HG02610 (cell line): ENCODE measurements at regions not wholly inside any gene's neighbourhood (a gene's known extent, or its start where the extent isn't known, plus 50 kb on each side); places are given as distances from the start of the nearest gene placed in this dataset.

Source experiments
- ATAC-seq: cut with Tn5 transposase; IDR thresholded peaks from one replicate; pipeline ENCODE4 v1.9.1; 2021; ENCODE audit warnings: mild to moderate bottlenecking, moderate library complexity; ENCODE audit not compliant: unreplicated experiment

DNA sequence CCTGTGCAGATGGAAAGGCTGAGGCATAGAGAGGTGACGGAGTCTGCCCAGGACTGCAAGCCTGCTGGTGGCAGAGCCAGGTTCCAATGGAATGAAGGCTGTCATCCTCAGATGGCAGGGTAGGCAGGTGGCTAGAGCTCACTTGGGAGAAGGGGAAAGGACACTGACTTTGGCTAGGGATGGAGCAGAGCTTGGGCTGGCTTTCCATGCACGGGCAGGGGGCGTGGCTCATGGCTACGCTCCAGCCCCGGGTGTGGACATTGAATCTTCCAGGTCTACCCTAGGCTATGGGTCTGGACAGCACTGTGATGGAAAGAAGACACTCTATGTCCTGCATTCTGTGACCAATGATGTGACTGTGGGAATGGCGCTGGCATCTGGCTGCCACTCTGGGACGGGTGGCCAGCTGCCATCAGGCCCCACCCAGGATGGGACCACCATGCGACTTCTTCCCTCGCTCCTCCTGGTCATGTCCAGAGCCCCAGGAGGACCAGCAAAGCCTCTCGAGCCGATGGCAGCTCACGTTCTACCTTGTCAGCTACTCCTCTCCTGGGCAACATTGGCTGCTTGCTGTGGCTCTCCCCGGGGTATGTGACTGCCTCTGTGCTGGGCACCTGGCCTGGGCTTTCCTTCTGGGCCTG is 398.7 kb downstream of the TMEM121 start:
- ATAC-seq = no peak

DNA sequence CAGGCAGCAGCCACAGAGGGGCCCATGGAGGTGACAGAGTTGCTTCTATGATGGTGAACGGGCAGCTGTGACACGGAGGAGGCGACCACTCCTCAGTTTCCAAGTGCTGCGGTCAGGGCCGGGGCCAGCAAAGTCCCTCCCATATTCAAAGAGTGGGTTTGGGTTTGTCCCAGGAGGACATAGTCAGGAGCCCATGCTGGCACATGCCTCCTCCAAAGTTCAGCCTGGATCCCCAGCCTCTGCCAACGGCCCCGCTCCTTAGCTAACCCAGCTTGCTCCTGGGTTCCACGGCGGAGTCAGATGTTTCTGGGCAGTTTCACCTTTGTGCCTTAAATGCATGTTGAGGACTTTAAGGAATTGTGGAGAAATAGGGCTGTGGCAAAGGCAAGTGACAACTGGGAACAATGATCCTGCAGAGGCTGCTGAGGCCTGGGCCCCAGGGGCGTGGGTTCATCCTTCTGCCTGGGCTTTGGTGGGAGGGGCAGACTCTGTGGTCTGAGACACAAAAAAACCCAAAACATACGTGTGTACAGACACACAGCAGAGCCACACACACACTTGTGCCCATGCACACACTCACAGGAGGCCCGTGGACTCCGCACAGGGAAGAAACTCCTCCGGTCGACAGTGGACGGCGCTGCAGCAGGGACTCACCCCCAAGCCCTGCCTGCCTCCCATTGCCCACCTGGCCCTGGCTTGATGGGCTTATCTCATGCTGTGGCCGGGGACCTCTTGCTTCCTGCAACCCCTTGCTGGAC is 399.4 kb downstream of the TMEM121 start:
- ATAC-seq = no peak

DNA sequence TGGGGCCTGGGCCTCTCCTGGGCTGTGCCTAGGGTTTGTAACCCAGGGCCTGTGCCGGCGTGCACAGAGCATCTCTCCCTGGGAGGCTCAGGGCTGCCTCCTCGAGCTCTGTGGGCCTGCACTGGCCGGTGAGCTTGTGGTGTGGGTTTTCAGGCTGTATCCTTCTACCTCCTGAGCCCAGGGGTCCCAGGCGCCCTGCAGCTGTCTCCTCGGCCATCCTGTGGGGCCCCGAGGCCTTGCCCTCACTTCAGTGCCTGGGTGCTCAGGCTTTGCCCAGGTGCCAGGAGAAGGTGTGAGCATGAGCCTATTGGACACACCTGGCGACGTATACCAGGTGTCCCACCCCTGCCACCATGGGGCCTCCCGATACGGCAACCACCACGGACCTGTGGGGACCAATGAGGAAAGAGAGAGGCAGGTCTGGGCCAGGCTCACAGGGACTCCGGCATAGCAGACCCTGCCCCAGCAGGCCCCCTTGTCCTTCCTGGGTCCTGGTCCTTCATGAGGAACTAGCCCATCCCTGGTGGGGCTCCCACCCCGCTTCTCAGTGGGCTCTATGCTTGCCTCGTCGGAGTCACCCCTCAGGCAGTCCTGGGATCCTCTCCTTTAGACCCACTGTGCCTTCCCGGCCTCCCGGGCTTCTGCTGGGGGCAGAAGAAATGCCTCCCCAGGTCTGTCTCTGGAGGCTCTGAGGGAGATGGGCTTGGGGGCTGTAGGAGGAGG is 400.2 kb downstream of the TMEM121 start:
- ATAC-seq = no peak

DNA sequence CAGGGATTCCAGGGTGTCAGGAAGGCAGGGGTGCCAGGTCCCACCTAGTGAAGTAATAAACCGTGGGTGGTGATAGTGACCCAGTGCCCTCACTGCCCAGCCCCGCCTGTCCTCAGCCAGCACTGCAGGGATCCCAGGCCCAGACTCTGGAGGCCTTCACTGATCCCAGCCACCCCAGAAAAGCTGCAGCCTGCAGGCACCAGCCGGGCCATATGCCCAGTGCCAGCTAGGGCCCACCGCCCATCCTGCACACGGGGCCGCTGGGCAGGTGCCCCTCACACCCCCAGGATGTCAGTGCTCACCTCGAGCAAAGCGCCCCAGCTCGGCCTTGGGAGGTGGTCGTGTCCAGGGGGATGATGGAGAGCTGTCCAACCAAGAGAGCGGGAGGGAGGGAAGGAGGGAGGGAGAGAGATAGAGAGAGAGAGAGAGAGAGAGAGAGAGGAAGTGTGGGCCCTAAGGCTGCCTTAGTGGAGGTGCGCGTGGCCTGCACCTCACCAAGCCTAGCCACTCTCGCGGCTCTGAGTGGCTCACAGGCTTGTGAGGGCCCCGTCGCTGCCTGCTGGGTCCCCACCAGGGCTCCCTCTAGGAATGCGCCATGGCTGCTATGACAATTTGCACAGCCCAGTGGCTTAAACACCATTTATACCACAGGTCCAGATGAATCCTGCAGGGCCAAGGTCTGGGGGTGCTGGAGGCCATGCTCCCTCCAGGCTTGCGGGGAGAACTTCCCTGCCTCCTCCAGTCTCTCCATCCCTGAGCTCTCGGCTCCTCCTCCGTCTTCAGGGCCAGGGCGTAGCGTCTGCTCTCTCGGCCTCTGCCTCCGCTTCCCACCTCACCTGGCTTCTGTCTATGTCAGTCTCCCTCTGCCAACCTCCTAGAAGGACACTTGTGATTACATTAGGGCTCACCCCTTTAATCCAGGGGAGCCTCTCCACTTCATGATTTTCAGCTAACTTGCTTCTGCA is 401.0 kb downstream of the TMEM121 start:
- ATAC-seq = peak; percentile 12

DNA sequence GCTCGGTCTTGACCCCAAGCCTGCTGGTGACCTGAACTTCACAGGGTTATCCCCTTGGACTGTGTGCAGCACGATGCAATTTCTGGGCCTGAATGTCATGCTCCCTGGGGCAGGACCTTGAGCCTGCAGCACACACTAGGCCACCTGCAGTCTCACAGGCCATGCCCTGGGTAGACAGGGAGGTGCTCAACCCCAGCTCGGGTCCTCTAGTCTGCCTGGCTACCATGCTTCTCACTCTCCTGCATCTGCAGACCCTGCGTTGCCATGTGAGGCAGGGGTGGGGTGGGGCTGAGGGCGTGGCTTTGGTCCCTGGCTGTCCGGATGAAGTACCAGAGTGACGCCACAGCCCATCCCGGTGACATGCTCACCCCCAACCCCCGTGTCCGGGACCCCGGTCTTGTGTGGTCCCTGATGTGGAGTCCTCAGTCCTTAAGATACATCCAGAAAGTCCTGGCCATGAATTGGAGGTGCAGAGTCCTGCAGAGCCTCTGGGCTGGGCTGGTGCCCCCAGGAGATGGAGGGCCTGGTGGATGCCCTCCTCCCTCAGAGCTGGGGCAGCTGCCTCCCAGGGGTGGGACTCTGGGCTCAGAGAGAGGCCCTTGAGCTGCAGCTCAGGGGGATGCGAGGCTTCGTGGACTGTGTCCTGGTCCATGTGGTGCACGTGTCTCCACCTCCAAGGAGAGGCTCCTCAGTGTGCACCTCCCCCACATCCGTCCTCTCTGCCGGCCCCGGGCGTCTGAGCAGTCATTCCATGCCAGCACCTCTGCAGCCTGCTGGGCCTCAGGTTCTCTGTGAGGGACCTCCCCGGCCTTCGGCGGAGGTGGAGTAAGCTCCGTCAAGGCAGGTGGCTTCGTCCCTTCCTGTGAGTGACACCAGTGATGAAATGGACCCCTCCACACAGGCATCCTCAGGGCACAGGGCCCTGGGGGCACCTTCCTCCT is 402.1 kb downstream of the TMEM121 start:
- peak; percentile 38 for ATAC-seq

DNA sequence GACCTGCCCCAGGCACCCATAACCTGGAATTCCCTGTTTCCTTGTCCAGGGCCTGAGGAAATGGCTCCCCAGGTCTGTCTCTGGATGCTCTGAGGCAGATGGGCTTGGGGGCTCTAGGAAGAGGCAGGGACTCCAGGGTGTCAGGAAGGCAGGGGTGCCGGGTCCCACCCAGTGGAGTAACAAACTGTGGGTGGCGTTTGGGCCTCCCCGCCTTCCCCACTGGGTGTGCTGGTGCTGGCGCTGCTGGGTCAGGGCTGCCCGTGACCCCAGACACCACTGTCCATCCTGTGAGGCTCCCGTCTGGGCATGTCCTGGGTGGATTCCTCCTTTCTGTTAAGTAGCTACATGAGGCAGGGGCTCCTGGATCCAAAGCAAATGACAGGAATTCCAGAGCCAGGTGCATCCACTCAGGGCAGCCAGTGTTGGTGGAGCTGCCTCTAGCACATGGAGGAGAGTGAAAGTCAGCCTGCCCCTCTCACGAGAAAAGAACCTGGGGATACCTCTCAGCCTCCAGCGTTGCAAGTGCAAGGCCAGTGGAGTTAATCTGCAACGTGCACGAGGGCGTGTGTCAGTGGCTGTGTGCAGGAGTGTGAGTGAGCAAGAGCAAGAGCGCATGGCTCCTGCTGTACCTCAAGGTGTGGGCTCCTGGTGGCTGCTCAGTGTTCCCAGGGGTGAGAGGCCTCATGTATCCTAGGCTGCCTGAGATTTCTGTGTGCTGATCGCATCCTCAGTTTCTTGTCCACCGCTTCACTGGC is 403.1 kb downstream of the TMEM121 start:
- ATAC-seq = no peak

DNA sequence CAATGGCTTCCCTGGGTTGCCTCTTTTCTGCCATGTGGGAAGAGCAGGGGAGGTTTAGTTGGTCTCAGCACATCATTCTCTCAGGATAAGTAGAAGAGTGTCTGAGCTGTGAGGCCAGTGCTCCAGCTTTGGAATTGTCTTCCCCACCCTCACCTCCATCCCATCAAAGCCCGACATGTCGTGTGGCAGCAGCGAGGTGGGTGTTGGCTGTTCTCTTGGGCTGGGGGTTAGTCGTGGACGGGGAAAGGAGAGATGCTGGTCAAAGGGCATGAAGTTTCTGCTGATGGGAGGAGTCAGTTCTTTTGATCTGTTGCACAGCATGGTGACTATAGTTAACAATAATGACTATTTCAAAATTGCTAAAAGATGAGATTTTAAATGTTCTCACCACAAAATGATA is 404.2 kb downstream of the TMEM121 start:
- ATAC-seq = no peak

DNA sequence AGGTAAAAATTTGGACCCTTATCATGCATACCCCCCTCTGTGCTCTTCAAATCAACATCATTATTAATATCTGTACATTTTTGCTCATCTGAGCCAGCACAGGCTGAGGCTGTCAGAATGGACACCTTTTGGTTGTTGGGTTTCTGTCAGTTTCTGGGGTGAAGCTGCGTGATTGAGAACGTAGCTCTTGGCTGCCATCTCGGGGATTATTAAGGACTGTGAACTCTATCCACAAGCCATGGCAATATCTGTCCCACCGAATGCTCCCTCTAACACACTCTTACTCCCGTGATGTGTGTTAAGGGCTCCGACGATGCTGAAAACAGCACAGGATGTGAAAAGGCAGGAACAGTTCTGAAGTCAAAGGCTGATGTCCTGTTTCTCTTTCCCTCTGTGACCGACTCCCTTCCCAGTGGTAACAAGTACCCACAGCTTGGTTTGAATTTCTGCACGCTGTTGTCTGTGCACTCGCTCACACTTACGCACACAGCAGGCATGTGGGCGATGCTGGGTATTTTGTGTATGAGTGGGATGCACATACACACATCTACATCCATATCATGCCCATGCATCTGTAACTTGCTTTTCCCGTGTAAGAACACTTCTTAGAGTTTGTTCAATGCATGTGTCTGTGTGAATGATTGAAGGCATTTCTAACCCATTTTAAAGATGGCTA is 405.6 kb downstream of the TMEM121 start:
- no peak for ATAC-seq

DNA sequence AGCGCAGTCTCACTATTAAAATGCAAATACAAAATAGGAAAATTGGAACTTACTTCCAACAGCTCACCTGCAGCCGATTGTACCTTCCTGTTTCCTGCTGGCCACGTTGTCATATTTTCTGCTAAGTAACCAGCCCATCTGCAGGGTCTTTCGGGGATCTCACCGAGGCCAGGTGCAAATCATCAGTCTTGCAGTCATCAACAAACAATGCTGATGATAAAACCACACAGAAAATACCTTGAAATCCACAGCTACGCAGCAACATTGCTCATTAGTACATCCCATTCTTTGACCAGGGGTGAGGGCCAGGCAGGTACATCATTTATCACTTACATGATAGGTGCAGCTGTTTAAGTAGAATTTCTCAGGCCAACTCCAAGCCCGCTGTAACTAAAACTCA is 406.9 kb downstream of the TMEM121 start:
- ATAC-seq = no peak

DNA sequence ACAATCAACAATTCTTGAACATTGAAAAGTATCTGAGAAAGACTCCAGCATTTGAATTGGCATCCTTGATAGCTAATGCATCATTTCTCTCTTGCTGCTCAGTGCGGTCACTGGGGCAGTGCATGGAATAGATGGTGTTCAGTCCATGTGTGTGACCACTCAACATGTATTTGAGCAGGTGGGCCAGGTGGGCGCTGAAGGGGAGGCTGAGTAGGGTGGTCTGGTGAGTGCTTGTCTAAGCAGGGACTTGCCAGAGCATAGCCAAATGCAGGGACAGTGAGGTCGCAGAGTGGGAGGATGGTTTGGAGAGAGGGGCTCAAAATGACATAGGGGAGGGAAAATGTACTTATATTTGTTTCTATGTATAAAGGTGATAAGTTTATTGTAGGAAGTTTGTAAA is 409.0 kb downstream of the TMEM121 start:
- no peak for ATAC-seq

DNA sequence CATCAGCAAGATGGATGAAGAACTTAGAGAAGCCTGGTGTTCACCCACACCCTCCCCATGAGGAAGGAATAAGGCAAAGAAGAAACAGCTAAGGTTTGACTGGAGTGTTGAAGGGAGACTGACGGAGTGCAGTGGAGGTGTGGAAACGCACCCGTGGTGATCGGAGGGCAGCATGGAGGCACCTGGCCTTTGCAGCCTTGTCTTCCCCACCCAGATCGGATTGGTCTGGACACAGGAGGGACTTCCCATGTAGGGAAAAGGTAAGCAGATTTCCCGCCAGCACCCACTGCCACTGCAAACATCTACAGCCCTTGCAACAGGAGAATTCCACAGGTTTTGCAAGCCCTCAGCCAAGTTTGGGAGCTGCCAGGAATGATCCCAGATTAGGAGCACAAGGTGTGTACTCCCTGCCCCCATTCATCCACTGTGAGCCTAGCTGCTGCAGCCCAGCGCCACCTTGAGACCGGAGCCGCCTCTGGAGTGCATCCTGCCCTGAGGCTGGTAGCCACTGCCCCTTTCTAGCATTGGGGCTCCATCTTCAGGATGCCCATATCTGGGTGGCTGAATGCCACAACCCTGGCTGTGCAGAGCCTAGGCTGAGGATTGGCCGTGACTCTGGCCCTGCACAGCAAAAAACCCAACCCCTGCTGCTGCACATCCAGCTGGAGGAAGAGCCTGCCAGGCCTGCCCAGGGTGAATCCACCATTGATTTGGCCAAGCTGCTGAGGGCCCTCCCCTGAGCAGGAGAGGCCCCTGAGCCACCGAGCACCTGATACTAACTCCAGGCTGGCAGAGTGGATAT is 411.1 kb downstream of the TMEM121 start:
- ATAC-seq = no peak

DNA sequence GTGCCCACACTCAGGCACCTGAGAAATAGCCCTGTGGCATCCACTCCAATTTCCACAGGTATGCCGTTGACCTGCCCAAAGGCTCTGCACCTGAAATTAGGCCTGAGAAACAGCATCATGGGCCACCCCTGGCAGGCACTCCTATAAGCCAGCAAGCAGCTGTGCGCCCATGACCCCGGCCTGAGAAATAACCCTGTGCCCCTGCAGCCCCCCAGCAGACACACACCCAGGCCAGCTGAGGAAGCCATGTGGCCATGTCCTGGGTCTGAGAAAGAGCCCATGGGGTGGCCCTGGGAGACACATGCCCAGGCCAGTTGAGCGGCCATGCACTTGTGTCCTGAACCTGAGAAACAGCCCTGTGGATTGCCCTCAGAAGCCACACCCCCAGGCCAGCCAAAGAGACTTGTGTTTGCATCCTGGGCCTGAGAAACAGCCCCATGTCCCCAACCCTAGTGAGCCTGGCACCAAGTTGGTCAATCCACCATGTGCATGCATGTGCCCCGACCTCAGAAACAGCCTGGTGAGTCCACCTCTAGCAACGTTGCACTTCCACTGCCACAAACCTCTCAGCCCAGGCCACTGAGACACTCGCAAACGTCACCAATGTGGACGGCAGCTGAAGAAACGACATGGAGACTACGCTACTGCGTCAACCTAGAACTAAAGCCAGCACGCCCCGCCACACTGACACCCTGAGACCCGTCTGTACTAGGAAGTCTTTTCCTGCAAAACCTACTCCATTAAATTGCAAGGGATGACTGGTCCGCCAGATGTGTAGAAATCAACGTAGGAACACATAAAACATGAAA is 411.9 kb downstream of the TMEM121 start:
- ATAC-seq = no peak

DNA sequence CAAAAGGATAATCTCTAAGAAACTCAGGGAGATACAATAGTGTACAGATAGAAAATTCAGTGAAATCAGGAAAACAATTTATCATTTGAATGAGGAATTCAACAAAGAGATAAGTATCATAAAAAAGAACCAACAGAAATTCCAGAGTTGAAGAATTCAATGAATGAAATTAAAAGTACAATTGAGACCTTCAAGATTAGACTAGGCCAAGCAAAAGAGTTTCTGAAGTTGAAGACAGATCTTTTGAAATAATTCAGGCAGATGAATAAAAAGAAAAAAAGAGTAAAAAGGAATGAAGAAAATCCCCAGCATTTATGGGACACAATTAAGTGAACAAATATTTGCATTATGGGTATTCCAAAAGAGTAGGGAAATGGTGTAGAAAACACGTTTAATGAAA is 412.6 kb downstream of the TMEM121 start:
- ATAC-seq = no peak

DNA sequence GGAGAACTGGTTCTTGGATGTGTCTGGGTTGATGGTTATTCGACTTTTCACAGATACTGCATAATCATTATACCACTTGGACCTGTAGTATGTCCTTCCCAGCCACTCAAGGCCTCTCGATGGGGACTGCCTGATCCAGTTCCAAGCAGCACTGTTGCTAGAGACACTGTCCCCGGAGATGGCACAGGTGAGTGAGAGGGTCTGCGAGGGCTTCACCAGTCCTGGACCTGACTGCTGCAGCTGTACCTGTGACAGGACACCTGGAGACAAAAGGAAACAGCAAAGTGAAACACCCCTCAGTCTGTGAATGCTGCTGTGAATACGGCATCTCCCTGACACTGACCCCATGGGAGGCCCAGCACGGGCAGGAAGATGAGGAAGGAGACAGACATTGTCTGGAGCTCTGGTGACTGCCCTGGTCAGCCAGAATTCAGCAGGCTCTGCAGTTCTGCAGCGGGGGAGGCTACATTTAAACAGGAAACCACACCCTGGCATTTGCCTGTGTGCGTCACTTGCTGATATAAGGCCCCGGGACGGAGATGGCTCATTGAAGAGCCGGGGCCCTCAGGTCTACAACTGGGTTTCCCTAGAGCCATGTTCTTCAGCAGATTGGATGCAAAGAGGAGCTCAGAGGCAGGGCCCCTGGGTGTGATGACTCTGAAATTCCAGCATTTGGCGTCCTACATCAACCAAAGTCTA is 413.6 kb downstream of the TMEM121 start:
- ATAC-seq = no peak

DNA sequence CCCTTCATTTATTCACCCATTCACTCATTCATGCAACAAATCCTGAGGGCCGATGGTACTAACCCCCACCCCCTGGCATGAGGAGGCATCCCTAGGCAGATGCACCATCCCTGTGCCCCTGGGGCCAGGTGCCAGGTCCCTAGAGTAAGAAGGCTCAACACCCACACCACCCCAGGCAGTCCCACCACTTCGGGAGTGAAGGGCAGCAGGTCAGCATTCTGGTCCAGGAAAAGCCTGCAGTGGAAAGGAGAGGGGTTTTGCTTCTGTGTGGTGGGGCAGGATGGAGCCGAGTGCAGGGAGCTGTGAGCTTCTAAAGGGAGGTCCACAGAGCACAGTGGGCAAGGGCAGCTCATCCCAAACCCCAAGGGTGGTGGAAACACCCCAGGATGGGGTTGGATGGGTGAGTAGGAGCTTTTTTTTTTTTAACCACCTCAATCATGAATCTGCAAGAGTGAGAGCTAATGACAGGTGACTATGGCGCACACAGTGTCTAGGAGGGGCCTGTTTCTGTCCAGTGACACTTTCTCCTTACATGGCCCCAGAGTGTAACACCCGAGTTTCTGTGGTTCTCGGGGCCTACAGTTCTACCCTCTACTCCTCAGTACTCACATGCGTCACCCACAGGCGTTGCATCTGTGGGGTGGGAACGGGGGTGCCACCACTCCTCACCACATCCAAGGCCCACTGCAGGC is 414.3 kb downstream of the TMEM121 start:
- ATAC-seq = no peak
